MM.1S (cell line): ENCODE measurements at regions not wholly inside any gene's neighbourhood (a gene's known extent, or its start where the extent isn't known, plus 50 kb on each side); places are given as distances from the start of the nearest gene placed in this dataset.

ENCODE experiments used
- EZH2 ChIP-seq: fragments of 300-600 bp; sonication (generic); optimal IDR thresholded peaks from 2 replicates; pipeline ENCODE3; 2017; ENCODE audit warnings: low read depth, mild to moderate bottlenecking, antibody characterized with exemption, low read length, mixed read lengths
- EZH2phosphoT487 ChIP-seq: fragments of 300-600 bp; sonication (generic); IDR thresholded peaks from 2 replicates; pipeline ENCODE4 v1.6.1; 2018; ENCODE audit warnings: antibody characterized with exemption, low read length
- TF ChIP-seq, protein P1 (sequence below): fragments of 300-600 bp; sonication (generic); IDR thresholded peaks from 2 replicates; pipeline ENCODE4 v1.5.1; 2016; ENCODE audit warnings: antibody characterized with exemption, low read length, mixed read lengths

DNA sequence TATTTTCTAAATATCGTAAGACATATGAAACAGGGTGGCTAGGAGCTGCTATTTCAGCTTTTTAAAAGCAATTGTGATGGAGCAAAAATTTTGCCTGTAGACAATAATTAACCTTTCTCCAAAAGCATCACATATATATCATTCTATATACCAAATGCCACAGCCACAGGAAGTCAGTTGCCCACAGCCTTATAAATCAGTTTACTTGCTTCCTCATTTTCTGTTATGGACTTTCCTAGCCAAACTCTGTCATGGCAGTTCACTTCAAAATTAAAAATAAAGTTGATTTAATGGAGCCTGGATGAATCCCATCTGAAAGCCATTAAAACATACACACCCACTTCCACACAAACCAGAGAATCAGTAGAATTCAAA lies 93.4 kb upstream of the NHSL1 start:
- TF ChIP-seq, protein P1, sequence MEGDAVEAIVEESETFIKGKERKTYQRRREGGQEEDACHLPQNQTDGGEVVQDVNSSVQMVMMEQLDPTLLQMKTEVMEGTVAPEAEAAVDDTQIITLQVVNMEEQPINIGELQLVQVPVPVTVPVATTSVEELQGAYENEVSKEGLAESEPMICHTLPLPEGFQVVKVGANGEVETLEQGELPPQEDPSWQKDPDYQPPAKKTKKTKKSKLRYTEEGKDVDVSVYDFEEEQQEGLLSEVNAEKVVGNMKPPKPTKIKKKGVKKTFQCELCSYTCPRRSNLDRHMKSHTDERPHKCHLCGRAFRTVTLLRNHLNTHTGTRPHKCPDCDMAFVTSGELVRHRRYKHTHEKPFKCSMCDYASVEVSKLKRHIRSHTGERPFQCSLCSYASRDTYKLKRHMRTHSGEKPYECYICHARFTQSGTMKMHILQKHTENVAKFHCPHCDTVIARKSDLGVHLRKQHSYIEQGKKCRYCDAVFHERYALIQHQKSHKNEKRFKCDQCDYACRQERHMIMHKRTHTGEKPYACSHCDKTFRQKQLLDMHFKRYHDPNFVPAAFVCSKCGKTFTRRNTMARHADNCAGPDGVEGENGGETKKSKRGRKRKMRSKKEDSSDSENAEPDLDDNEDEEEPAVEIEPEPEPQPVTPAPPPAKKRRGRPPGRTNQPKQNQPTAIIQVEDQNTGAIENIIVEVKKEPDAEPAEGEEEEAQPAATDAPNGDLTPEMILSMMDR = no peak
- TF ChIP-seq EZH2phosphoT487 (no peak), EZH2 (no peak)
